GM12865 (cell line): ENCODE measurements at regions not wholly inside any gene's neighbourhood (a gene's known extent, or its start where the extent isn't known, plus 50 kb on each side); places are given as distances from the start of the nearest gene placed in this dataset.

ENCODE experiments used
- DNase-seq: peaks from one replicate; pipeline ENCODE4 v3.0.0; 2010; ENCODE audit warnings: low read depth
- H3K4me3 ChIP-seq: 2 replicates; pipeline ENCODE4 v1.5.1; 2011; ENCODE audit warnings: mild to moderate bottlenecking, low read depth, low read length, control low read depth
- TF ChIP-seq, protein P1 (sequence below): IDR thresholded peaks from 2 replicates; pipeline ENCODE4 v1.5.1; 2011; ENCODE audit warnings: low read length, control low read depth, low read depth, inconsistent platforms; ENCODE audit not compliant: insufficient read depth; ENCODE audit errors: missing control alignments

DNA sequence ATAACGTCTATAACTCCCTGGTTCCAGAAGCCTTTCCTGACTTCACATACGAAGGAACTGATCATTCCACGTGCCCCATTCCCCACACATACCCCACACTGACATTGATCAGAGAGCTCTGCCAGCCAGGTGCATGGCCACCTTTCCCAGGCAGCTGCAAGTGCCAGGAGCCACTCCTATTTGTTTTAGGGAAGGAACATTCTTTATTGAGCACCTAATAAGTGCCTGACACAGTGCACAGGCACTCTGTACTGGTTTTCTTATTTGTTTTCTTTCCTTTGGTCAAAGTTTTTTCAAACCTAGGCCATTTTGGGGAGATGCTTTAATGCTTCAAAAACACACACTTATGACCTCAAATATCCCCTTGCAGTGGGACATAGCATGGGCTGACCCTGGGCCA, 50.0 kb downstream of the PITPNM2 start:
- TF ChIP-seq, protein P1, sequence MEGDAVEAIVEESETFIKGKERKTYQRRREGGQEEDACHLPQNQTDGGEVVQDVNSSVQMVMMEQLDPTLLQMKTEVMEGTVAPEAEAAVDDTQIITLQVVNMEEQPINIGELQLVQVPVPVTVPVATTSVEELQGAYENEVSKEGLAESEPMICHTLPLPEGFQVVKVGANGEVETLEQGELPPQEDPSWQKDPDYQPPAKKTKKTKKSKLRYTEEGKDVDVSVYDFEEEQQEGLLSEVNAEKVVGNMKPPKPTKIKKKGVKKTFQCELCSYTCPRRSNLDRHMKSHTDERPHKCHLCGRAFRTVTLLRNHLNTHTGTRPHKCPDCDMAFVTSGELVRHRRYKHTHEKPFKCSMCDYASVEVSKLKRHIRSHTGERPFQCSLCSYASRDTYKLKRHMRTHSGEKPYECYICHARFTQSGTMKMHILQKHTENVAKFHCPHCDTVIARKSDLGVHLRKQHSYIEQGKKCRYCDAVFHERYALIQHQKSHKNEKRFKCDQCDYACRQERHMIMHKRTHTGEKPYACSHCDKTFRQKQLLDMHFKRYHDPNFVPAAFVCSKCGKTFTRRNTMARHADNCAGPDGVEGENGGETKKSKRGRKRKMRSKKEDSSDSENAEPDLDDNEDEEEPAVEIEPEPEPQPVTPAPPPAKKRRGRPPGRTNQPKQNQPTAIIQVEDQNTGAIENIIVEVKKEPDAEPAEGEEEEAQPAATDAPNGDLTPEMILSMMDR: no peak
- no peak overlapping the region for H3K4me3 ChIP-seq
- no peak for DNase-seq

DNA sequence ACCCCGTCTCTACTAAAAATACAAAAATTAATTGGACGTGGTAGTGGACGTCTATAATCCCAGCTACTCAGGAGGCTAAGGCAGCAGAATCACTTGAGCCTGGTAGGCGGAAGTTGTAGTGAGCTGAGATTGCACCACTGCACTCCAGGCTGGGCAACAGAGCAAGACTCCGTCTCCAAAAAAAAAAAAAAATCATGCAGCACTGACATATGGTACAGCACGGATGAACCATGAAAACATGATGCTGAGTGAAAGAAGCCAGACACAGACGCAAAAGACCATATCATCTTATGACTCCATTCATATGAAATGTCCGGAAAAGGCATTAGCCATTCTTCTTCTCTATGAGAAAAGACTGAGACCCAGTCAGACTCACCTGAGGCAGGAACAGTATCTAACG, 50.4 kb downstream of the PITPNM2 start:
- TF ChIP-seq, protein P1: no peak
- no peak for DNase-seq

DNA sequence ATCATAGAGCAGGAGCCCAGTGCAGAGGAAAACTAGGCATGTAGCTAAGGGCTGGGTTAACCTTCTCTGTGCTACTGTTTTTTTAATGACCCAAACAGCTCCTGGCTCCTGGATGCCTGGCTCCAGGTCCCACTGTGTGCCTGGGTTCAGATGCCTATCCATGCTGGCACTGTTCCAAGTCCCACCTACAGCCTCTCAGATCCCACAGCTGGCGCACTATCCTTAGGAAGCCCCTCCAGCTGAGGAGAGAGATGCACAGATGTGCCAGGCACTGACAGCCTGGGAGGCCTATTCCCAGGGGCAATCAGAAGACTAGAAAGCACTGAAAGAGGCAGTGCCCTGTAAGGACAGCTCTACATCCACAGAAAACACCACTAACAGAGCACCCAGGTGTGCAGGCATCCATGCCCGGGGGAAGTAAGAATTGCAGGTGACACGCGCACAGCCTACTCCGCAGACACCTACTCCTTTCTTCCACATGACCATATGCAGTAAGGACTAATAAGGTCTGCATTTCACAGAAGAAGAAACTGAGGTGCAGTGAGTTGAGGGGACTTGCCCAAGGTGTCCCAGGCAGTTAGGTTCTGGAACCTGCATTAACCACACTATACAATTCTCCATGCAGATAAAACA, 51.2 kb downstream of the PITPNM2 start:
- H3K4me3 ChIP-seq: no peak overlapping the region
- no peak for DNase-seq
- TF ChIP-seq, protein P1: no peak

More for the DNA sequence above, 50.4 kb downstream of the PITPNM2 start:
- no peak overlapping the region for H3K4me3 ChIP-seq

DNA sequence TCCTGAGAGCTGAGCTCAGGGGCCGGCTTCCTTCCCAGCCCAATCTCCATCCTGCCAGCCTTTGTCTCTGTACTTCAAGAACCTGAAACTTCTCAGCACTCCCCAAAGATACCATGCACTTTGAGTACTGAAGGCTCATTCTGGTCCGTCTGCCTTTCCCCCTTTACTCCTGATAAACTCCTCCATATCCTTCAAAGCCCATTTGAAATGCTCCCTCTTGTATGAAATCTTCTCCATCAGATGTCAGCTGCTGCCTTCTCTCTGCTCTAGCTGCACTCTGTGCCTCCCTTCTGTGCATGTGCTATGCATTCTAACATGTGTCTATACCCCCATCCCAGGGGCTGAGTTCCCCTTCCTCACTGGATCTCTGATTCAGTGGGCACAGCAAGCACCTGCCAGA, 52.1 kb downstream of the PITPNM2 start:
- TF ChIP-seq, protein P1: no peak
- no peak for DNase-seq
- H3K4me3 ChIP-seq: no peak overlapping the region

DNA sequence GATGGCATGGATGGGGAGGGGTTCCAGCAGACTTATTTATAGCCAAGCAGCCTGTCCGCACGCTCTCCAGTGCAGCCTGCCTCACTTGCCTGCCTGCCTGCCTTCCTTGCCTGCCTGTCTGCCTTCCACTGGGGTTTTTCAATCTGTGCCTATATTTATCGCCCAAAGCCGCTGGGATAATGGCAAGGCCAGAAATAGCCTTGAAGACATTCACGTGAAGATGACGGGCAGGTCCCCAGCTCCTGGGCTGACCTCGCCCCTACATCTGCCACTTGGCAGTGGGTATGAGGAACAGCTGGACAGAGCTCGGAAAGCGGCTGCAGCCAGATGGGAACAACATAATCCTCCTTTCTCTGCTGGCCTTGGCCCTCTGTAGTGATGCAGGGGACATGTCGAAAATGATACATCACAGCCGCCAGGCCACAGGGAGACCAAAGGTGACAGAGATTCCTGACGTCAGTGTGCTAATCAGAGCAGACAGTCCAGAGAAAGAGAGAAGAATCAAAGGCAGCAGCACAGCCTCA, 53.3 kb downstream of the PITPNM2 start:
- TF ChIP-seq, protein P1: no peak
- no peak for DNase-seq
- H3K4me3 ChIP-seq: no peak overlapping the region

DNA sequence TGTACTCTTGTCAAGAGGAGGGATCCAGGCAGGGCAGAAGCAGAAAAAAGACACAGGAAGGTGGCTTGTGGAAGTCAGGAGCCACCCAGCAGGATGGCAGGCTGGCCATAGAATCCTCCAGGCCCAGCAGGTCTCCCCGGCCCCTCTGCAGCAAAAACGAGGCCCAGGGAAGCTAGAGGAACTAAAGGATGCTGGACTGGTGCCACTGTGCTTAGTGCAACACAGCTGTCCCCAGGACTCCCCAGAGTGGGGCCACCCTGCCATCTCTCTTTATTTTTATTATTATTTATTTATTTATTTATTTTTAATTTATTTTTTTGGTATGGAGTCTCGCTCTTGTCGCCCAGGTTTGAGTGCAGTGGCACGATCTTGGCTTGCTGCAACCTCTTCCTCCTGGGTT, 54.1 kb downstream of the PITPNM2 start:
- no peak overlapping the region for H3K4me3 ChIP-seq
- DNase-seq: no peak
- TF ChIP-seq, protein P1: no peak

DNA sequence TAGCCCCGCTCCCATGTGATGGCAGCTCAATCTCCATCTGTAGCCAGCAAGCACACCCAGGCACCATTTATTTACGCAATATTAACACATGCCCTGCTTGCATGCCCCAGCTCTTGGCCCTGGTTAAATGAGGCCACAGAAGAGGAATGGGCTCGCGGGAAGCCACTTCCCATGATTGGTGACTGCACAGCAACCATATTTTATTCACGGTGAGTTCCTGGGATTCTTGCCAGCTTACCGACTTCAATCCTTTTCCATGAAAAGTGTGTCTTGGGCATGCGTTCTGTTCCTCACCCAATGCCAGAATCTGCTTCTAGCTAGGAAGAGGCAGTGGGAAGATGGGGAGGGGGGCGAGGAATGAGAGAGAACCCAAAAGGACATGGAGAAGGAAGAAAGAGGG, 54.7 kb downstream of the PITPNM2 start:
- no peak overlapping the region for H3K4me3 ChIP-seq
- no peak for DNase-seq
- TF ChIP-seq, protein P1: no peak
